Coronary artery (tissue), 2 donors: ENCODE measurements at regions not wholly inside any gene's neighbourhood (a gene's known extent, or its start where the extent isn't known, plus 50 kb on each side); places are given as distances from the start of the nearest gene placed in this dataset.

ENCODE experiments used
- DNase-seq: peaks from one replicate; pipeline ENCODE4 v3.0.0-alpha.2; 2017; ENCODE audit warnings: low spot score
- H3K27ac ChIP-seq, 2 donors: fragments of 200-600 bp; sonication (generic); one replicate each; pipeline ENCODE4 v1.5.1; 2016 to 2019
- H3K4me3 ChIP-seq: fragments of 200-600 bp; sonication (generic); 2 replicates; pipeline ENCODE4 v1.5.1; 2016; ENCODE audit warnings: mild to moderate bottlenecking, moderate library complexity
- TF ChIP-seq, protein P1 (sequence below): fragments of 200-600 bp; sonication (generic); IDR thresholded peaks from one replicate; pipeline ENCODE4 v1.5.1; 2019; ENCODE audit warnings: antibody characterized with exemption

DNA sequence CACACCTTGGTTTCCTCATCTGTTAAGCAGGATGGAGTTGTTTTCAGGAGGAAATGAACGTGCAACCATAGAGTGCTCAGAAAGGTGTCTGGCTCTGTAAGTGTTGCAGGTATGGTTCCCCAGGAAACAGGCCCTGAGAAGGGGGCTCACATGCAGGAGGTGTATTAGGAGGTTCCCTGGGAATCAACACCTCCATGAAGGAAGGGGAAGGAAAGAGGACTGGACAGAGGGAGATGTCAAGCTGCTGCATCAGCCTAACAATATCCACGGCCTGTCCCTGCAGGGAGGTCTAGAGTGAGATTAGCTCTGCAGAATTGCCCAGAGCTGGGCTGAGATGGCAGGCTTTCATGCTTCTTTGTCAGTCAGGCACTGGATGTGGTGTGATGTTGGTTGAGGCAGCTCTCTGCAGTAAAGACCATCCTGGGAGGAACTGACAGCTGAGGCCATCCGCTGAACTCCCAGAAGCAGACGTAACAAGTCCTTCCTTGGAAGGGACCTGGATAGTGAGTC lies 373.3 kb downstream of the ZNF536 start:
- Histone ChIP-seq H3K4me3 (no peak overlapping the region), H3K27ac (no peak overlapping the region)
- DNase-seq, result no peak
- TF ChIP-seq, protein P1, sequence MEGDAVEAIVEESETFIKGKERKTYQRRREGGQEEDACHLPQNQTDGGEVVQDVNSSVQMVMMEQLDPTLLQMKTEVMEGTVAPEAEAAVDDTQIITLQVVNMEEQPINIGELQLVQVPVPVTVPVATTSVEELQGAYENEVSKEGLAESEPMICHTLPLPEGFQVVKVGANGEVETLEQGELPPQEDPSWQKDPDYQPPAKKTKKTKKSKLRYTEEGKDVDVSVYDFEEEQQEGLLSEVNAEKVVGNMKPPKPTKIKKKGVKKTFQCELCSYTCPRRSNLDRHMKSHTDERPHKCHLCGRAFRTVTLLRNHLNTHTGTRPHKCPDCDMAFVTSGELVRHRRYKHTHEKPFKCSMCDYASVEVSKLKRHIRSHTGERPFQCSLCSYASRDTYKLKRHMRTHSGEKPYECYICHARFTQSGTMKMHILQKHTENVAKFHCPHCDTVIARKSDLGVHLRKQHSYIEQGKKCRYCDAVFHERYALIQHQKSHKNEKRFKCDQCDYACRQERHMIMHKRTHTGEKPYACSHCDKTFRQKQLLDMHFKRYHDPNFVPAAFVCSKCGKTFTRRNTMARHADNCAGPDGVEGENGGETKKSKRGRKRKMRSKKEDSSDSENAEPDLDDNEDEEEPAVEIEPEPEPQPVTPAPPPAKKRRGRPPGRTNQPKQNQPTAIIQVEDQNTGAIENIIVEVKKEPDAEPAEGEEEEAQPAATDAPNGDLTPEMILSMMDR, result no peak

GRCh38 chr19:30744741-30745475 lies 372.7 kb downstream of the ZNF536 start:
- H3K27ac ChIP-seq, result no peak overlapping the region
- H3K4me3 ChIP-seq, result no peak overlapping the region
- TF ChIP-seq, protein P1, result no peak
- no peak for DNase-seq

DNA sequence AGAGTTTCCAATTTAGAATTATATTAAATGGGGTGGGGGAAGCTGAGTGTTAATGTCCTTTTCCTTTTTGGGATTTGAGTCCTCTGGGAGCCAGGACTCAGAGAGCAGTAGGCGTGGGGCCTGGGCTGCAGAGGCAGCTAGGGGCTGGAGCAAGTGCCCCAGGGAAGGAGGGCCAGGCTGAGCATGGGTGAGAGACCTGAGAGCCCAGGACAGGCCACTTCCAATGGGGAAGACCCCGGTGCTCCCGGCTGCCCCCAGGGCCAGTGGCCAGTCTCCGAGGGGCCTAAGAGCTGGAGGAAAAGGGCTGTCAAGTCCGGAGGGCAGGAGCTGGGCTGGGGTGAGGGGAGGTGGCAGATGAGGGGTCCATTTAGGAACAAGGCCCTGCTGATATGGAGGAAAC lies 371.5 kb downstream of the ZNF536 start:
- TF ChIP-seq, protein P1, result no peak
- no peak overlapping the region for H3K4me3 ChIP-seq
- H3K27ac ChIP-seq, result no peak overlapping the region
- peak; percentile 56 for DNase-seq

DNA sequence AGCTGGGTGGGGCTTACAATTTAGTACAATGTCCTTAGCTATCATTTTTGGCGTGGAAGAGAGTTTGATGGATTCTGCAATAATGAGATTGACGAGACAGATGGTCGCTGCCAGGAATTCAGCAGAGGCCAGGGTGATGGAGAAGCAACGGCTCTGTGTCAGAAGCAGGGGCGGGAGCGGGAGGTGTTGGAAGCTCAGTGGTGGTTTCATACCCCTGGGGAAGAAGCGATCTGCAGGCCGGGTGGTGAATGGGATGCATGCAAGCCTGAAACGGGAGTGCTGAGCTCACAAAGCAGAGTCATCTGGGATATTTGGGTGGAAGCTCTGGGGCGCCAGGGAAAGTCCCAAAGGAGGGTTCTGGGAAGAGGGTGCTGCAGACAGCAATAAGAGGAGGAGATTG lies 370.8 kb downstream of the ZNF536 start:
- DNase-seq, result peak; percentile 57
- Histone ChIP-seq H3K27ac (no peak overlapping the region), H3K4me3 (no peak overlapping the region)
- TF ChIP-seq, protein P1, result no peak

DNA sequence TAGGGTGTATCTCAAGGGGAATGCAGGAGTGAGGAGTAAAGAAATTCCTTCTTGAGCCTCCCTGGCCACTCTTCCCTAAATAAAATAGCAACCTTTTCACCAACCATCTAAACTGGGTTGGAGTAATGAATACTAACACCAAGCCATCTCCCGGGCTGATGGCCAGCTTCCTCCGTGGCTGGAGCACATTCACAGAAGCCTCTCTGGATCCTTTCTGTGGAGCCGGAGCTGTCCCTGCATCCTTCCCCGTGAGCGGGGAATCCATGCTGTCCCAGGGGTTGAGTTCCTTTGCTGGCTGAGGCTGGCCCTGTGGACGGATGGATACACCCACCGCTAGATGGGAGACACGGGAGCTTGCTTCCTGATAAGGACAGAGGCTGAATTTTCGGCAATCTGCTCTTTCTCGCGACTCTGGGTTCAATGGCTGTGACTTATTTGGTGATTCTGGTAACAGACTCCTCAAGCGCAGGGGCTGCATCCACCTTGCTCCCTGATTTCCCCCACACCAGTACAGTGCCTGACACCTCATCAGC lies 370.3 kb downstream of the ZNF536 start:
- Histone ChIP-seq H3K4me3 (no peak overlapping the region), H3K27ac (no peak overlapping the region)
- DNase-seq, result peak; percentile 58
- TF ChIP-seq, protein P1, result no peak

- DNase-seq, result no peak
- Histone ChIP-seq H3K4me3 (no peak overlapping the region), H3K27ac (no peak overlapping the region)
- TF ChIP-seq, protein P1, result no peak
Observed at GRCh38 chr19:30741566-30741965, 369.4 kb downstream of the ZNF536 start.

DNA sequence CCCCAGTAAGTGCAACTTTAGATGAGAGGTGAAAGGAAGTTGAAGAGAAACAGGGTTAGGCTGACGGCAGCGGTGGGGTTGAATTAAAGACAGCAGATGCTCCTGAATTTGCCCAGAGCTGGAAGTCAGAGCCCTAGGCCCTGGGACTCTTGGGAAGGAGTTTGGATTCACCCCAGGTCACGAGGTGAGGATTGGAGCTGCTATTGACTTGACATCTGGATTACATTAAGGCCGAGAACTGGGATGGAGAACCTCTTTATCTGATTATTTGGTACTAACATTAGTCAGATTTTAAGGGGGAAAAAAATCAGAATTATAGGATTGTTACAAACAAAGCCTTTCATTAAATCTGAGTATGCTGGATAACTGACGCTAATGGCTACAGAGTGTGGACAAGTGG lies 367.2 kb downstream of the ZNF536 start:
- no peak overlapping the region for H3K27ac ChIP-seq
- H3K4me3 ChIP-seq, result no peak overlapping the region
- TF ChIP-seq, protein P1, result no peak
- no peak for DNase-seq
